GM18508 (cell line): ENCODE measurements at regions not wholly inside any gene's neighbourhood (a gene's known extent, or its start where the extent isn't known, plus 50 kb on each side); places are given as distances from the start of the nearest gene placed in this dataset.

Source experiments
- ATAC-seq: cut with Tn5 transposase; IDR thresholded peaks from one replicate; pipeline ENCODE4 v1.9.1; 2021; ENCODE audit warnings: moderate number of reproducible peaks; ENCODE audit not compliant: insufficient read depth, unreplicated experiment

DNA sequence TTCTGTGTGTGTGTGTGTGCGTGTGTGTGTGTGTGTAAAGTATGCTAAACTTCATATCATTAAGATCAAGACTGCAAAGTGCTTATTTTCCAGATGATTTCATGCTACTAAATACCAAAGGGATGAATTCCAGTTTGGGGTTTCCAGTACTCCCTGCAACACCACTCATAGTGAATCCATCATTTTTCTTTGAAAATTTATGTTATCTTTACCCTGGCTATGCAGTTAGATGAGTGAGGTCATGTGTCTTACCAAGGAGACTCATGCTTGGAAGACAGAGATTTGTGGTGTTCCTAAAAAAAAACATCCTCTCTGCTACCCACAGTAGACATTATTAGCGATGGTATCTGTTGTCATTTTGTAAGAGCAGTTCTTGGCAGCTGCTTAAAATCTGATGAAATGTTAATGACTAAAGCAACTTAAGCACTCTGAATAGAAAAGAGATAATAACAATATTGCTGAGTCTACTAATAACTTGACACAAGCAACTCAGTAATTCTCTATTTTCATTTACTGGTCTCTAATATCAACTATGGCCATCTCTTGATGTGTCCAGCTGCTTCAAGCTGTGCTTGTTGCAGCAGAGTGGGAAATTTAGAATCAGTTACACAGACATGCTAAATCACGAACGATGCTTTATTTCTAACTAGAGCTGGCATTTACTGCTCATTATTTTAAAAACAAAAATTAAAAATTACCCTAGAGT, 1953.0 kb upstream of the IGFBP7 start:
- ATAC-seq: no peak

GRCh38 chr4:59068722-59069418, 1958.7 kb upstream of the IGFBP7 start:
- ATAC-seq: no peak

DNA sequence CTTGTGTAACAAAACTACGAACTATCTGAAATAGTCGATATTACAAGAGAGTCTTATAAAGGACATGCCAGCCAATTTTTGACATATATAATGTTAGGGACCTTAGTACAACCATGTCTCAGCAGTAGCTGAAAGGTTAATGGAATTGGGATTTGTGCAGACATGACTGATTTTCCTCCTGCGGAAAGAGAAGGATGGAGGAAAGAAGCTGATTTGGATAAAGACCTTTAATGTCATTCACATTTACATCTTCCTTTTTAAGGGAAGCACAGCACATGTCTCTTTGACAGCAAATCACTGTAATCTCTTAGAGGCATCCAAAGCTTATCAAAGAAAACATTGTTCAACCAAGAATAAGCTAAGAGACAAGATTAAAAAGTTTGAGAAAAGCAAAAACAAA, 1976.2 kb upstream of the IGFBP7 start:
- ATAC-seq: no peak

- ATAC-seq: no peak
Measured at GRCh38 chr4:59091146-59092142, 1981.3 kb upstream of the IGFBP7 start.

GRCh38 chr4:59094505-59094904, 1984.3 kb upstream of the IGFBP7 start:
- ATAC-seq: no peak

DNA sequence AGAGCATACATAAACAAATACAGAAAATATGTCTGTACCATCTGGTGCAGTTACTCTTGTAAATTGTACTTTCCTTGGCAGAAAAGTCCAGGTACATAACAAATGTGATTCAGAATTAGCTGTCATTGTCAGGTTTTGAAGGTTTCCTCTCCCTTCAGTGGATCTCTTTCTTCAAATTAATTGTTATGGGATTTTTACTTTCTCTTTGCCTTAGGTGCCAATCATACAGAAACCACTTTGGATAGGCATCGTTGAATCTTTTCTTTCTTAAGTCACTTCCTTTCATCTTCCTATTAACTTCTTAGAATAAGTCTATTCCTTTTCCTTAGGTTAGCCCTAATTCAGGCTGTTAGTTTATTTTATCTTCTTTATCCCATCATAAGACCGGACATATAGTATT, 1992.1 kb upstream of the IGFBP7 start:
- no peak for ATAC-seq

GRCh38 chr4:59120287-59120814, 2010.2 kb upstream of the IGFBP7 start:
- no peak for ATAC-seq

GRCh38 chr4:59122626-59123025, 2012.4 kb upstream of the IGFBP7 start:
- ATAC-seq: no peak

DNA sequence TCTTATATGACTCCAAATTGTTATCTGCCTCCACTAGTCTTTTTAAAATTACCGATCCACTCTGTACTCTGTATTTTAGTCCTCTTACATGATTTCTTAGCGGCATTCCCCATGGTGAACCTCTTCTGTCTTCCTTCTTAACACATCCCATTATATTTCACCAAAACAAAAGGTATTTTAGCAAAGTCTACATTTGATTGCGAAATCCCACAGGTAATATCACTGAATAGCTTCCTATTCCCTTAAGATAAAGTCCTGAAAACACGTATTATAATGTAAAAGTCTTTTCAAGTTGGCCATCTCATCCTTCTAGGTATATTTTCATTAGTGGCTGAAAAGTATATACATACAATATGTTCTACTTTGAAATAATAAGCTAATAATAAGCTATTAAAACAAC, 2016.0 kb upstream of the IGFBP7 start:
- no peak for ATAC-seq

DNA sequence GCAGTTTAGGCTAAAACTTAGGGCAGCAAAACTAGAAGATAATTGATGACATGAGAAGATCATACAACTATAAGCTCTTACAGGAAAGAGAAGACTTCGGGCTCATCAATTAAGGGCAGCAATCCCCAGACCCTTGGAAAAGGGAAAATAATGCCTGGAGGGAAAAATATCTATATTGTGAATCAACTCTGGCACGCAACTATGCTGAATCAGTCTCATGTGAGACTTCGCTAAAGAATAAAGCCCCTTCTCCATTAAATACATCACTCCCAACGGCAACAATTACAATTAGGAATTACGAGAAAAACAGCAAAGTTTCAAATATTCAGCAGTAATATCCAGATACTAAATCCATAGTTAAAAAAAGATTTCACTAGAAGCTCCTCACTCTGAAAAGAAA, 2016.8 kb upstream of the IGFBP7 start:
- no peak for ATAC-seq

GRCh38 chr4:59127743-59128142, 2017.6 kb upstream of the IGFBP7 start:
- no peak for ATAC-seq

DNA sequence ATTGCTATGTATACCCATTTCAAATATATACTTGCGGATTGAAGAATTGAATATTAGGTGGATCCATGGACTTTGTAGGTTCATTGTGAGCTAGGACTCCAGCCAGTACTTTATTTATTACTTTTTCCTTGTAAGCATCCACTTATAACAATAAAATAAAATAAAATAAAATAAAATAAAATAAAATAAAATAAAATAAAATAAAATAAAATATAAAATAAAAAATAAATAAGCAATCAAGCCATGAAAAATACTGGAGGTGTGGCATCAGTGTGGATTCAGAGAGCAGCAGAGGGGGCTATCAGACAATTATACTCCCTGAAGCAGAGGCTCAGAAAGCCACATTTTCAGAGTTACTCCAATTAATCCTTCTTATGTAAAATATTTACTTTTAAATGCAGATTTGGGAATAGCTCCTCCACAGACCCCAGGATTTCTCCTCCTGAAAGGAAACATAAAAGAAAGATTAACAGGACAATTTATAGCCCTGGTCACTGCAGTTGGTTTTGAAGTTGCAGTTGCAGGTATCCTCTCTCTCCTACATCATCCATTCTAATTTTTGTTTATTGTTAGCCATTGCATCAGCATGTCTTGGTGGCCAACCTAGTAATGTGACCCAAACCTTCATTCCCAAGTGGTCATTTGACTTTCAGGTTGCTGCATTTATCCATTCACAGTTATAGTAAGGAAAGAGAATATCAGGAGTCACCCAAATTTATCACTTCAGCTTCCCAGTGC, 2025.2 kb upstream of the IGFBP7 start:
- no peak for ATAC-seq

DNA sequence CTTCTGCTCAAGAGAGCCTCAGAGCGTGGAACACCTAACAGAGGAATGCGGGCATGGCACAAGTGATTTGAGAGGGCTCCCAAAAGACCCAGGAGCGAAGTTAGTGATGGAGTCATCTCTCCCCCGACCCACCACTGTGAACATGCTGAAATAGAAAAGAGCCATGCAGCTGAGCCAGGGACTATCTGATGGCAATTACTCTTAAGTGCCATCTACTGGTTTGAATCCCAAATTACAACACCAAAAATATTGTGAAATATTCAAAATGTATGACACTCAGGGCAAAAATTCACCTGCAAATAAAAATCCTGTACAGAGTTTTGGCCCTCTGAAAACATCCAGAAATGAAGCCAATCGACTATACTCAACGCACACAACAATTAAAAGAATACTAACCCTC, 2038.9 kb upstream of the ADGRL3 start:
- no peak for ATAC-seq

GRCh38 chr4:59175617-59176016, 2024.5 kb upstream of the ADGRL3 start:
- no peak for ATAC-seq

GRCh38 chr4:59179372-59179771, 2020.8 kb upstream of the ADGRL3 start:
- no peak for ATAC-seq

DNA sequence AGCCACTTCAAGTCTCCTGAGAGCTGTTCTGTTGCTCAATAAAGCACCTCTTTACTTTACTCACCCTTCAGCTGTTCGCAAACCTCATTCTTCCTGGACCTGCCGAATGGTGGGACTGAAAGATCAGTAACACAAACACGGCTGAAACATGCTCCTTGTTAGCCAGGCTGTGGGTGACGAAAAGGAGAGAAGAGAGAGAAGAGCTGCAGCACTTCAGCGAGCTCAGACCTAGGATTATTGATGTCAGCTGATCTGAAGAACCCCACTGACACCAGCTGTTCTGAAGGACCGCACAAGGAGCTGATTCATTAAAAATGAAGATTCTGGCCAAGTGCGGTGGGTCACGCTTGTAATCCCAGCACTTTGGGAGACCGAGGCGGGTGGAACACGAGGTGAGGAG, 2020.0 kb upstream of the ADGRL3 start:
- ATAC-seq: no peak

- ATAC-seq: no peak
Measured at GRCh38 chr4:59180969-59181368, 2019.2 kb upstream of the ADGRL3 start.

DNA sequence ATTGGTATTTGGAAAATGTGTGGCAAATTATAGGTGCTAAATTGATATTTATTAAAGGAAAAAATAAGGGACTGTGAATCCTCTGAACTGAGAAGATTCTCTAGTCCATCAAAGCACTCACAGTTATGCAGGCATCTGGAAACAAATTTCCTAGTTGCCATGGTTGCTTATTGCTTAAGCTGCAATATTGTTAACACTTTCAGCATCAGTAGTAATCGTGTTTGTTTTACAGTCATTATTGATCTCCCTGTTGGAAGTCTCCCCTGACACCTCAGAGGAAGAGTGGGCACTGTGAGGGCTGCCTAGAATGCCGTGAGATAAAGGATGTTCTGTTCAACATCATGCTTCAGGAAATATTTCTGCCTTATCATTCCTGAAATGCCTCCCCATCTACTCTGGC, 2004.3 kb upstream of the ADGRL3 start:
- no peak for ATAC-seq

- no peak for ATAC-seq
Measured at GRCh38 chr4:59200992-59201391, 1999.1 kb upstream of the ADGRL3 start.
